Naive thymus-derived CD4-positive, alpha-beta T cell (primary cell): ENCODE measurements at regions not wholly inside any gene's neighbourhood (a gene's known extent, or its start where the extent isn't known, plus 50 kb on each side); places are given as distances from the start of the nearest gene placed in this dataset.
"Not testable (repeated sequence)": the region's sequence is repeated elsewhere in the genome, so short reads cannot be mapped to it uniquely, and the experiment has no call there.

Experiments used
- ATAC-seq: fragments of 150-1000 bp; cut with Tn5 transposase; 2 replicates; pipeline ENCODE4 v1.10.0; 2021; ENCODE audit warnings: mild to moderate bottlenecking, moderate library complexity
- CTCF ChIA-PET: fragments of 350-600 bp; sonication (Branson Sonifier 250); formaldehyde crosslinking; loops from one replicate; lab custom pipeline; 2021; ENCODE audit warnings: antibody characterized with exemption; lab: Charles Lee
- POLR2A ChIA-PET: fragments of 350-600 bp; sonication (Branson Sonifier 250); formaldehyde crosslinking; loops from one replicate; lab custom pipeline; 2021; ENCODE audit warnings: antibody characterized with exemption, inconsistent platforms; lab: Charles Lee
- DNase-seq, 9 donors: peaks; one replicate each; pipeline versions ENCODE4 v3.0.0 to v3.0.0-alpha.2; 2020 to 2022; ENCODE audit warnings: mixed read lengths in 1 of 9
- H3K27ac ChIP-seq: one replicate; pipeline ENCODE4 v1.7.0; 2013; ENCODE audit warnings: mild to moderate bottlenecking, low read depth, low read length, moderate library complexity
- H3K27me3 ChIP-seq, 2 donors: one replicate each; pipeline ENCODE4 v1.7.0; 2013; ENCODE audit warnings: low read length in 2 of 2, mild to moderate bottlenecking in 2 of 2, moderate library complexity in 2 of 2; ENCODE audit not compliant: control insufficient read depth in 2 of 2, insufficient read depth in 2 of 2
- H3K36me3 ChIP-seq, 3 experiments: 1 replicate in 2 of 3; 2 replicates in 1 of 3; pipeline ENCODE4 v1.7.0; 2013; ENCODE audit warnings: low read length in 3 of 3, mild to moderate bottlenecking in 3 of 3, moderate library complexity in 1 of 3; ENCODE audit not compliant: insufficient read depth in 3 of 3, control insufficient read depth in 2 of 3
- H3K4me1 ChIP-seq, 2 donors: one replicate each; pipeline ENCODE4 v1.7.0; 2013; ENCODE audit warnings: low read length in 2 of 2, mild to moderate bottlenecking in 2 of 2, moderate library complexity in 1 of 2; ENCODE audit not compliant: control insufficient read depth in 2 of 2, insufficient read depth in 2 of 2
- H3K4me3 ChIP-seq: 2 replicates; pipeline ENCODE4 v1.7.0; 2013; ENCODE audit warnings: mild to moderate bottlenecking, low read length
- H3K9me3 ChIP-seq, 3 experiments: 1 replicate in 2 of 3; 2 replicates in 1 of 3; pipeline ENCODE4 v1.7.0; 2013; ENCODE audit warnings: low read length in 3 of 3; ENCODE audit not compliant: control insufficient read depth in 2 of 3
- H3K27ac Mint-ChIP-seq, 9 donors: one replicate each; pipeline ENCODE4 v1.8.0; 2020 to 2022; ENCODE audit warnings: mixed read lengths in 9 of 9, mild to moderate bottlenecking in 8 of 9, moderate library complexity in 5 of 9, inconsistent platforms in 2 of 9
- H3K27me3 Mint-ChIP-seq, 5 donors: one replicate each; pipeline ENCODE4 v1.8.0; 2021 to 2022; ENCODE audit warnings: mixed read lengths in 5 of 5, mild to moderate bottlenecking in 1 of 5
- H3K36me3 Mint-ChIP-seq, 5 donors: one replicate each; pipeline ENCODE4 v1.8.0; 2020 to 2022; ENCODE audit warnings: mixed read lengths in 5 of 5, mild to moderate bottlenecking in 3 of 5, inconsistent platforms in 1 of 5
- H3K4me1 Mint-ChIP-seq, 7 donors: one replicate each; pipeline ENCODE4 v1.8.0; 2020 to 2022; ENCODE audit warnings: mixed read lengths in 7 of 7, mild to moderate bottlenecking in 3 of 7, inconsistent platforms in 1 of 7
- H3K4me3 Mint-ChIP-seq, 10 donors: one replicate each; pipeline ENCODE4 v1.8.0; 2020 to 2022; ENCODE audit warnings: mild to moderate bottlenecking in 10 of 10, mixed read lengths in 10 of 10, moderate library complexity in 6 of 10, inconsistent platforms in 2 of 10
- H3K9me3 Mint-ChIP-seq, 11 donors: one replicate each; pipeline ENCODE4 v1.8.0; 2020 to 2022; ENCODE audit warnings: mixed read lengths in 11 of 11, mild to moderate bottlenecking in 4 of 11, inconsistent platforms in 1 of 11, moderate library complexity in 1 of 11
- intact Hi-C, 2 donors: fragments of 100-400 bp; cut with micrococcal nuclease; formaldehyde crosslinking; loops; one replicate each; pipeline ENCODE4 v1.15.1; 2023

- intact Hi-C loops: loop anchor here in 1 of 2 donors (5.0 kb wide), 1 partner anchor 326 kb away; no protein-coding TSS in a partner anchor
- H3K27ac Mint-ChIP-seq, CTCF ChIA-PET, H3K36me3 Mint-ChIP-seq, H3K4me1 Mint-ChIP-seq, H3K27me3 ChIP-seq, H3K4me3 Mint-ChIP-seq, H3K4me1 ChIP-seq, H3K9me3 ChIP-seq, H3K27ac ChIP-seq, POLR2A ChIA-PET, H3K4me3 ChIP-seq, H3K36me3 ChIP-seq, ATAC-seq, DNase-seq: not testable (repeated sequence)
- Mint-ChIP-seq H3K9me3 (peaks cover 0 to 13% (median 5%) of the 10 kb centered on the region in 11 donors), H3K27me3 (peaks cover 0 to 24% (median 10%) of the 10 kb centered on the region in 5 donors)
These were observed 571.5 kb downstream of the INSC start for GRCh38 chr11:15686259-15686658.

- POLR2A ChIA-PET: no interaction called here
- H3K9me3 ChIP-seq: no peaks in the 10 kb centered on the region
- H3K36me3 Mint-ChIP-seq: peaks cover 0 to 5% (median 0%) of the 10 kb centered on the region in 5 donors
- peaks cover 0 to 13% (median 5%) of the 10 kb centered on the region in 11 donors for H3K9me3 Mint-ChIP-seq
- CTCF ChIA-PET: no interaction called here
- ATAC-seq (no peak), DNase-seq (no peak)
- no peak overlapping the region for H3K27ac Mint-ChIP-seq
- H3K4me1 ChIP-seq: no peaks in the 10 kb centered on the region
- no peaks in the 10 kb centered on the region for H3K4me1 Mint-ChIP-seq
- no peaks in the 10 kb centered on the region for H3K36me3 ChIP-seq
- no peak overlapping the region for H3K4me3 ChIP-seq
- H3K4me3 Mint-ChIP-seq: no peak overlapping the region
- H3K27me3 Mint-ChIP-seq: peaks cover 0 to 31% (median 12%) of the 10 kb centered on the region in 5 donors
- H3K27me3 ChIP-seq: no peaks in the 10 kb centered on the region
- intact Hi-C loops: loop anchor here in 1 of 2 donors (5.0 kb wide), 1 partner anchor 325 kb away; no protein-coding TSS in a partner anchor
- H3K27ac ChIP-seq: no peak overlapping the region
These were observed 572.6 kb downstream of the INSC start for GRCh38 chr11:15687342-15687741.

GRCh38 chr11:15688351-15688792, 573.6 kb downstream of the INSC start:
- Mint-ChIP-seq H3K27me3 (peaks cover 0 to 31% (median 14%) of the 10 kb centered on the region in 5 donors), H3K4me3 (no peak overlapping the region), H3K4me1 (no peaks in the 10 kb centered on the region), H3K9me3 (peaks cover 0 to 15% (median 5%) of the 10 kb centered on the region in 11 donors), H3K27ac (no peak overlapping the region), H3K36me3 (peaks cover 0 to 5% (median 0%) of the 10 kb centered on the region in 5 donors)
- H3K27me3 ChIP-seq: no peaks in the 10 kb centered on the region
- no peaks in the 10 kb centered on the region for H3K36me3 ChIP-seq
- H3K4me1 ChIP-seq: no peaks in the 10 kb centered on the region
- ATAC-seq (no peak), DNase-seq (no peak)
- H3K9me3 ChIP-seq: no peaks in the 10 kb centered on the region
- ChIA-PET POLR2A (no interaction called here), CTCF (no interaction called here)
- intact Hi-C loops: loop anchor here in 1 of 2 donors (5.0 kb wide), 1 partner anchor 324 kb away; no protein-coding TSS in a partner anchor
- H3K27ac ChIP-seq: no peak overlapping the region
- H3K4me3 ChIP-seq: no peak overlapping the region

- intact Hi-C loops: no loop called here
- H3K4me1 Mint-ChIP-seq: no peaks in the 10 kb centered on the region
These were observed 575.6 kb downstream of the INSC start for GRCh38 chr11:15690320-15690719.

DNA sequence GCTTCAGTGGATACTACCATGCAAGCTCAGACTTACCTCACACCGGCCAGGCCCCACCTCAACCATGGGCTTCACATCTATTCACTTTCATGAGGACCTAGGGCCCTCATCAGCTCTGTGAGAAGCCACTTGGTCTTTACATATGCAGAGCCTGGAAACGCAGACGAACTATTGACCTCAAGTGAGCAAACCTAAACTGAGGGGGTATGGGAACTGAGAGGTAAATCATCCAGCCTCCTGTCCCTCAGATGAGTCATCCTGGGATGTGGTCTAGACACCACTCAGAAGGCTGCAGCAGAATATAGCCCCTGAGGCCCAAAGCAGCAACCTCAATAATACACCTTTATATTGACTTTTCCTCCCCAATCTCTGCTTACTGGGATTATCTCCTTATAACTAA, 578.0 kb downstream of the INSC start:
- Mint-ChIP-seq H3K4me1 (no peaks in the 10 kb centered on the region), H3K4me3 (no peak overlapping the region), H3K36me3 (peaks cover 0 to 5% (median 0%) of the 10 kb centered on the region in 5 donors), H3K27ac (no peak overlapping the region), H3K9me3 (peaks cover 0 to 14% (median 5%) of the 10 kb centered on the region in 11 donors), H3K27me3 (peaks cover 0 to 31% (median 14%) of the 10 kb centered on the region in 5 donors)
- Histone ChIP-seq H3K9me3 (no peaks in the 10 kb centered on the region), H3K27ac (no peak overlapping the region), H3K4me1 (no peaks in the 10 kb centered on the region), H3K27me3 (no peaks in the 10 kb centered on the region), H3K36me3 (no peaks in the 10 kb centered on the region), H3K4me3 (no peak overlapping the region)
- DNase-seq (no peak), ATAC-seq (no peak)
- intact Hi-C loops: no loop called here
- ChIA-PET CTCF (no interaction called here), POLR2A (no interaction called here)

More at GRCh38 chr11:15690320-15690719, 575.6 kb downstream of the INSC start:
- no peak for ATAC-seq
- H3K36me3 Mint-ChIP-seq: peaks cover 0 to 5% (median 0%) of the 10 kb centered on the region in 5 donors
- H3K36me3 ChIP-seq: no peaks in the 10 kb centered on the region
- no peak overlapping the region for H3K27ac ChIP-seq
- H3K27ac Mint-ChIP-seq: no peak overlapping the region
- no peak for DNase-seq
- no peaks in the 10 kb centered on the region for H3K27me3 ChIP-seq
- H3K4me3 ChIP-seq: no peak overlapping the region
- CTCF ChIA-PET: no interaction called here
- H3K9me3 Mint-ChIP-seq: peaks cover 0 to 12% (median 5%) of the 10 kb centered on the region in 11 donors
- no peak overlapping the region for H3K4me3 Mint-ChIP-seq
- H3K27me3 Mint-ChIP-seq: peaks cover 0 to 34% (median 14%) of the 10 kb centered on the region in 5 donors
- no peaks in the 10 kb centered on the region for H3K4me1 ChIP-seq
- POLR2A ChIA-PET: no interaction called here
- no peaks in the 10 kb centered on the region for H3K9me3 ChIP-seq

DNA sequence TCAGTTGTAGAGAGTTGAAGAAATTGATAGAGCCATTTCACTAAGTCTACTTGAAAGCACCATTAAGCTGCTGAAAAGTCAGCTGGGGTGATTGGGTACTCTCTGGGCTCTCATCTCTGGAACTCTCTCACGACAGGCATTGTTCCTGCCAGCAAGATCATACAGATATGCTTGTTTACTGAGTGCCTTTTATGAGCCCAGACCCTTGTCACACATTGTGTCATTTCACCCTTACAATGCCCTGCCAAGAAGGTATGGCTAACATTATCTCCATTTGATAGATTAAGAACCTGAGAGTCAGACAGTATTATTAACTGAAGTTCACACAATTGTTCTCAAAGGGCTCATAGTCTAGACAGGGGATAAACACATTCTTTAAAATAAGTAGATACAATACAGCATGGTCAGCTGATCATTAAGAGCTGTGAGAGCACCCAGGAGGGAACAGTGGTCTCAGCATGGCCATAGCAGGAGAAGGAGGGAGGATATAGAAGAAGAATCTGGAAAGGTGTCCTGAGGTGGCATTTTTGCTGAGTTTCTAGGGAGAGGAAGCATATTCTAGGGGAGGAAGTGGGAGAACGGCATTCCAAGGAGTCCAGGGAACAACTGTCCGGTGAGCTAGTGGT, 580.5 kb downstream of the INSC start:
- ATAC-seq (no peak), DNase-seq (no peak)
- Mint-ChIP-seq H3K4me3 (no peak overlapping the region), H3K27me3 (peaks cover 0 to 23% (median 5%) of the 10 kb centered on the region in 5 donors), H3K9me3 (peaks cover 0 to 9% (median 0%) of the 10 kb centered on the region in 11 donors), H3K4me1 (no peaks in the 10 kb centered on the region), H3K27ac (no peak overlapping the region), H3K36me3 (no peaks in the 10 kb centered on the region)
- POLR2A ChIA-PET: no interaction called here
- Histone ChIP-seq H3K9me3 (no peaks in the 10 kb centered on the region), H3K4me1 (no peaks in the 10 kb centered on the region), H3K36me3 (no peaks in the 10 kb centered on the region), H3K27me3 (no peaks in the 10 kb centered on the region), H3K27ac (no peak overlapping the region), H3K4me3 (no peak overlapping the region)
- CTCF ChIA-PET: no interaction called here
- intact Hi-C loops: no loop called here

DNA sequence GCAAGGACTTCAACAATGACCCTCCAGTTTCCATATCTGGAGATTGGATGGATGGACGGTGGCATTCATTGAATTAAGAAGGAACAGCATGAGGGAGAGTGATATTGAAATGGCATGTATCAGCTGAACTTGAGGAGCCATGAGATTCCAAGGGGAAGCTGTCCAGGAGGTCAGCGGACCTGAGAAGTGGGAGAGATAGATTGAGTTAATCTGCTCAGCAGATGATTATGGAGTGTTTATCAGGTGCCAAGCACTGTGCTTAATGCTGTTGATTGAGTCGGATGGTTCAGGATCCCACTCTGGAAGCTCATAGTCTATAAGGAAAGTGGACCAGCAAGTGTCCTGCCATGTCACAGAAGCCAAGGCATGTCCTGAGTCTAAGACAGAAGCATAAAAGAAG, 581.3 kb downstream of the INSC start:
- Mint-ChIP-seq H3K4me1 (no peaks in the 10 kb centered on the region), H3K27me3 (peaks cover 0 to 22% (median 5%) of the 10 kb centered on the region in 5 donors), H3K36me3 (no peaks in the 10 kb centered on the region), H3K9me3 (peaks cover 0 to 9% (median 0%) of the 10 kb centered on the region in 11 donors), H3K27ac (no peak overlapping the region), H3K4me3 (no peak overlapping the region)
- intact Hi-C loops: no loop called here
- CTCF ChIA-PET: no interaction called here
- DNase-seq (no peak), ATAC-seq (no peak)
- POLR2A ChIA-PET: no interaction called here
- Histone ChIP-seq H3K27me3 (no peaks in the 10 kb centered on the region), H3K27ac (no peak overlapping the region), H3K36me3 (no peaks in the 10 kb centered on the region), H3K4me3 (no peak overlapping the region), H3K4me1 (no peaks in the 10 kb centered on the region), H3K9me3 (no peaks in the 10 kb centered on the region)
